ENCODE measurements at regions not wholly inside any gene's neighbourhood (a gene's known extent, or its start where the extent isn't known, plus 50 kb on each side); places are given as distances from the start of the nearest gene placed in this dataset.

GRCh38 chr10:117716889-117717288, 174.3 kb downstream of the EMX2 start (continued):
- TF ChIP-seq ZNF217 (IDR thresholded peaks at IDR 0.05) = no peak

- H3K4me3 ChIP-seq = no peak overlapping the region
- TF ChIP-seq RELB (IDR thresholded peaks at IDR 0.05; ENCODE audit: low read depth) = no peak
- no peak for TF ChIP-seq SIX5 (IDR thresholded peaks at IDR 0.05; ENCODE audit: low read depth, low read length, severe bottlenecking)
- TF ChIP-seq POLR2AphosphoS2 (IDR thresholded peaks at IDR 0.05; ENCODE audit: low read depth, low read length) = no peak
- no peak for TF ChIP-seq POLR2A (IDR thresholded peaks at IDR 0.05; ENCODE audit: low read depth, low read length)
- no peak for TF ChIP-seq STAT3 (IDR thresholded peaks at IDR 0.05; ENCODE audit: low read depth, low read length)
- TF ChIP-seq CUX1 (IDR thresholded peaks at IDR 0.05; ENCODE audit: insufficient replicate concordance, low read depth, low read length) = no peak
- TF ChIP-seq IKZF2 (IDR thresholded peaks at IDR 0.05) = no peak
- no peak for TF ChIP-seq ZNF217 (IDR thresholded peaks at IDR 0.05)
- TF ChIP-seq KDM1A (IDR thresholded peaks at IDR 0.05; ENCODE audit: borderline replicate concordance) = no peak
- no peak for TF ChIP-seq CTCF (IDR thresholded peaks at IDR 0.05 in 2 of 3, conservative IDR thresholded peaks at IDR 0.05 in 1 of 3; ENCODE audit: control insufficient read depth in 2 of 3, extremely low read depth in 1 of 3, insufficient read depth in 1 of 3, low read depth in 3 of 3, low read length in 3 of 3)
- TF ChIP-seq SMARCA5 (IDR thresholded peaks at IDR 0.05) = no peak
- TF ChIP-seq NFYB (IDR thresholded peaks at IDR 0.05; ENCODE audit: insufficient read depth, low read depth, low read length) = no peak
- WGBS (ENCODE audit: insufficient coverage, insufficient replicate concordance, low lambda C conversion rate, missing lambda C conversion rate) = 16% methylated on average over 9 of the region's 9 CpGs
- CTCF ChIA-PET = interaction anchor here (0.6 kb wide), 1 partner anchor 64 kb away, joined by 4 read pairs; no protein-coding TSS in a partner anchor
- ATAC-seq (no peak), FAIRE-seq (no peak), DNase-seq (ENCODE audit: low read depth, low spot score) (no peak)
- POLR2A ChIA-PET = interaction anchor here (0.5 to 0.8 kb wide), 2 partner anchors 11 to 37 kb away, joined by 3 to 4 read pairs; no protein-coding TSS in a partner anchor
- H3K27me3 ChIP-seq (replicated peaks in 1 of 2; ENCODE audit: control insufficient read depth in 2 of 2, insufficient read depth in 2 of 2, low read length in 1 of 2) = peaks cover 2 to 4% of the 10 kb centered on the region in 2 experiments; a peak in 2 of 4 replicates
- intact Hi-C loops (cut with micrococcal nuclease; ENCODE audit: unreplicated experiment) (no loop called here), in situ Hi-C loops (cut with MboI) (no loop called here)
- no peaks in the 10 kb centered on the region for H4K20me1 ChIP-seq (ENCODE audit: control insufficient read depth, insufficient read depth)
- no TSS peak for BruUV-seq (replicated peaks)
- H2AFZ ChIP-seq (ENCODE audit: control insufficient read depth, low read depth, low read length) = no peak overlapping the region
- no peak overlapping the region for H3K4me2 ChIP-seq (ENCODE audit: control insufficient read depth, insufficient read depth)
- H3K79me2 ChIP-seq (ENCODE audit: control insufficient read depth, insufficient read depth, low read length) = no peaks in the 10 kb centered on the region
- no peaks in the 10 kb centered on the region; the same call in 2 of the 3 replicates for H3K9me3 ChIP-seq (replicated peaks; ENCODE audit: control insufficient read depth, insufficient read depth, low read length)
- SMC1A ChIA-PET (ENCODE audit: uncharacterized antibody, unreplicated experiment) = no interaction called here
- H3K36me3 ChIP-seq (ENCODE audit: control insufficient read depth in 2 of 2, insufficient read depth in 2 of 2, low read length in 1 of 2) = no peaks in the 10 kb centered on the region
- H3K27ac ChIP-seq (ENCODE audit: control insufficient read depth, insufficient read depth) = no peak overlapping the region
- no peaks in the 10 kb centered on the region for H3K4me1 ChIP-seq (ENCODE audit: control insufficient read depth, insufficient read depth, low read length)
- RAD21 ChIA-PET (ENCODE audit: unreplicated experiment) = no interaction called here
- no peak overlapping the region for H3K9ac ChIP-seq (ENCODE audit: control insufficient read depth, insufficient read depth, low read length)
Measured at GRCh38 chr10:117718986-117719920, 176.7 kb downstream of the EMX2 start.

Measured in GM12878 (cell line).